ENCODE measurements at regions not wholly inside any gene's neighbourhood (a gene's known extent, or its start where the extent isn't known, plus 50 kb on each side); places are given as distances from the start of the nearest gene placed in this dataset.

DNA sequence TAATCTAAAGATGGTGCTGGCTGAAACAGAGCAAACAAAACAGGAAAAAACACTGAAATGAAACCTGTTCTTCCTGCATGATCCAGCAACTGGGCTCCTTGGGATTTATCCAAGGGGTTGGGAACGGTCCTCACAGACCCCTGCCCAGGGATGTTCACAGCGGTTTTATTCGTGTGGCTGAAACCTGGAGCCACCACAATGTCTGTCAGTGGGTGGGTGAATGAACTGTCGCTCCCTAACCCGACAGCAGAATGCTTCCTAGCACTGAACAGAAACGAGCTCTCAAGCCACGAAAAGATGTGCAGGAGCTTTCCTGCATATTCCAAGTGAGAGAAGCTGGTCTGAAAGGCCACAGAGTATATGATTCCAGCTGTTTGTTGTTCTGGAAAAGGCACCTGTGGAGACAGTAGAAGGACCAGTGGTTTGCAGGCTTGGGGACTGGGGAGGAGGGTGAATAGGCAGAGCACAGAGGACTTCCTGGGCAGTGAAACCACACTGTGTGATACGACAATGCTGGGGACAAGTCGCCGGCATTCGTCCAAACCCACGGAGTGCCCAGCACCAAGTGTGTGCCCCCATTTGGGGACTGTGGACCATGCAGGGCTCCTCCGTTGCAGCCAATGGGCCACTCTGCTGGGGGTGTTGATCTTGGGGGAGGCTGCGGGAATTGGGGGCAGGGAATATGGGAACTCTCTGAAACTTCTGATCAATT, 73.9 kb downstream of the TEX29 start:
- DNase-seq = no peak

DNA sequence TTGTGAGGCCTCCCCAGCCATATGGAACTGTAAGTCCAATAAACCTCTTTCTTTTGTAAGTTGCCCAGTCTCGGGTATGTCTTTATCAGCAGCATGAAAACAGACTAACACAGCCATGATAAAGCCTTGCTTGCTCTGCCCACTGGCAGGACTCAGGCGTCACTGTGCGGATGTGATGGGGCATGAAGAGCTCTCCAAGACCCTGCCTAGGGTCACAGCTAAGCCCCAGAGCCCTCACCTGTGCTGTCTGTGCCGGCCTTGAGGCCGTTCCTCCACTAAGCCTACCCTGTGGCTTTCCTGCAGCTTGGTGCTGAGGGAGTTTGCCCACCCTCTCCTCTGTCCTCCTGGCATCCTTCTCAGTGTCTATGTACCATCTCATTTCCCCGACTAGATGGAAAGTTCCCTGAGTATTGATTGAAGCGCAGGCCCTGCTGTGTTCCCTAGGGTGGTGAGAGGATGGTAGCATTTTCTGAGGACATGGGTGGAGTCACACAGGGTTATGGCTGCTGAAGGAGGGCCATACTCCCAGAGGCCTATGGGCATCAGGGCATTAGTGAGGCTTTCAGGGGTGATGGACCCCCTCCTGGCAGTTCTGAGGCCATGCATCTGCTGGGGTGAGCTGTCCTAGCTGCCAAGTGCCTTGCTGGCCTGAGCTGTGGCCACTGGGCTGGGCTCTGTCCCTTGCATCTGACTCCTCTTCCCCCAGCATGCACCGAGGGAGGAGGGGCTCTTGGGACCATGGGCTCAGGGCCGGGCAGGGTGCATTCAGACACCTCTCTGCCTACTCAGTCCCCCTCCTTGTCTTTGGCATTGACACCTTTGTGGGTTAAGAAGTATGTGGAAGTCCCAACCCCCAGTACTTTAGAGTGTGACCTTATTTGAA, 75.3 kb downstream of the TEX29 start:
- DNase-seq = no peak

DNA sequence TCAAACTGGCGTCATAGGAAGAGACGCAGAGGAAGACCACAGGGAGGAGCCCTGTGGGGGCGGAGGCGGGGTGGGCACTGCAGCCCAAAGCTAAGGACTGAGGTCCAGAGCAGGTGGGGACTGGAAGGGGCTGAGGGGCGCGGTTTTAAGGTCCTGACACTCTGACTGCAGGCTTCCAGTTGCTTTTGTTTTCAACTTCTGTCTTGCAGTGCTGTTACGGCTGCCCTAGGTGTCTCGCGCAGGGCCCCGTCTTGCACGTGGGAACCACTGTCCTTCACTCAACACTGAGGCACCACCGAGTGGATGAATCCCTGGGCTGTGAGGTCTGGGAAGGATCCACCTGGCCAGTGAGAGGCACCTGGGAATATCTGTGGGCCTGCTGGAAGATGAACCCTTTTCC, 76.0 kb downstream of the TEX29 start:
- DNase-seq = no peak

DNA sequence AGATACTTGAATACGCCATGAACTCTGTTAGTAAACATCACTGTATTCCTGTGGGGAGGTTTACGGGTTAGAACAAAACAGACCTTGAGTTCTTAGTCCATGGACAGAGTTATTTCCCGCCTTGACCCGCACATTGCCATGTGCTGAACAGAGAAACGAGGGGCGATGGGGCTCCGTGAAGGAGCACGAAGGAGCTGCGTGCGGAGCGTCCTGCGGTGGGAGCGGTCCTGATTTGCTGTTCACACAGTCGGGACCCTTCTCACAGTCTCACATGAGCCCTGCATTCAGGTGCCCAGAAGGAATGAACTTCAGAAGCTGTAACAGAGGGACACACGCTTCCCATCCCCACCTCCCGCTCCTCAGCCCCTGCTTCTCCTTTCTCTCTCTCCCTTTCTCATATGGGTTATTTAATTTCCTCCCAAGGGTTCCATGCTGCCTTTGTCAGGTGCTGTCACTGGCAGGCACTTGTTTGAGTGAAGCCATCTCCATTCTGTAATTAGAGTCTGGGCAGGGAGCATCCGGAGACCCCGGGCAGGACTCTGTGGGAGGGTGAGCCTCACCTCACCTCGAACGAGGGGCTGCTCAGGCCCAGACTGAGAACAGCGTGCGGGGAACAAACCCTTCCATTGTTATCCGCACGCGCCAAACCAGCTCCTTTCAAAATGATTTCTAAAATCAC, 76.9 kb downstream of the TEX29 start:
- DNase-seq = no peak

DNA sequence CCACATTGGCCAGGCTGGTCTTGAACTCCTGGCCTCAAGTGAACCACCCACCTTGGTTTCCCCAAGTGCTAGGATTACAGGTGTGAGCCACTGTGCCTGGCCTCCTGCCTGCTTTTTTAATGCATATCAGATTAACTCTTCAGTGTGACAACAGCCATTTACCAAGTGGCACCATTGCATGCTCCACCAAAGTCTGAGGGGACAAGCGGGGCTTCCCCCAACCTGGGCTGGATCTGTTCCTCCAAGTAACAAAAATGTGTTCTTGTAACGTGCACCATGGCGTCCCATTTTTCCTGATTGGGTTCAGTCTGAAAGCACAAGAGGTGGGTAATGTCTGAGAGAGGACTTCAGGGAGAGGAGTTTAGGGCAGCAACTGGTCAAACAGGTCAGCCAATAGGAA, 77.8 kb downstream of the TEX29 start:
- no peak for DNase-seq

DNA sequence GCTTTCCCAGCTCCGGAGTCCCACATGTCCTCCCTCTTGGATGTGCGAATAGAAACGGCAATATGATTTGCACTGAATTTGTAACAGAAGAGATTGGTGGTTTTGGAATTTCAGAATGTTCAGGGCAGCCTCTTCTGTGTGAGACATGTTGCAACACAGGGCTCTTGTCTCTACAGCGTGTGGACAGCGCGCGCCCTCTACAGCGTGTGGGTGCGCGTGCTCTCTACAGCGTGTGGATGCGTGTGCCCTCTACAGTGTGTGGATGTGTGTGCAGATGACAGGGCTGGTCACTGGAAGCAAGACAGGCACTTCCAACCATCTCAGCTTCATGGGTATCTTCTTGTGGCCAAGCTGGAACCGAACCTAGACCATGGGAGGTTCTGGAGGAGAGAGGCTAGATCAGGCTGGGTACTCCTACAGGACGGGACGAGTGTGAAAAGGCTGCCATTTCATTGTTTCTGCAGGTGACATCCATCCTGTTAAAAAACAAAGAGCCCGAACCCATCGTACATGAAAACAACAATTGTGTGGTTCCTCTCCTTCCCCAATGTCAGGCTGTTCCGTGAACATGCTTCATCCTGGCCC, 78.4 kb downstream of the TEX29 start:
- DNase-seq = no peak

DNA sequence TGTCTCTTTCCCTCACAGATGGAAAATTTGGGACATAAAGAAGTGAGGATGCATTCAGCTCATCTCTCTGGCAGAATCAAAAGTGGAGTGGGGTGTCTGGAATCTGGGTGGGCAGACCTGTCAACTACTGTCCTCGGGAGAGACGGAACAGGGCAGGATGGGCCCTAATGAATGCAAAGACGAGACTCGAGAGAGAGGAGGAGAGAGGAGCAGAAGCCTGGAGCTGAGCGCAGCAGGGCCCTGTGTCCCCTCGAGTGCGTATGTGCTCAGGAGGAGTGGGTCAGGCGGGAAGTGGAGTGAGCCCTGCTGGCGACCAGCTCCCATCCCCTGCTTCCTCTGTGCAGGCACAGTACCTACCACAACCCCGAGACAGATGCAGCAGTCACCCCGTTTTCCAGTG, 78.9 kb downstream of the TEX29 start:
- DNase-seq = no peak

DNA sequence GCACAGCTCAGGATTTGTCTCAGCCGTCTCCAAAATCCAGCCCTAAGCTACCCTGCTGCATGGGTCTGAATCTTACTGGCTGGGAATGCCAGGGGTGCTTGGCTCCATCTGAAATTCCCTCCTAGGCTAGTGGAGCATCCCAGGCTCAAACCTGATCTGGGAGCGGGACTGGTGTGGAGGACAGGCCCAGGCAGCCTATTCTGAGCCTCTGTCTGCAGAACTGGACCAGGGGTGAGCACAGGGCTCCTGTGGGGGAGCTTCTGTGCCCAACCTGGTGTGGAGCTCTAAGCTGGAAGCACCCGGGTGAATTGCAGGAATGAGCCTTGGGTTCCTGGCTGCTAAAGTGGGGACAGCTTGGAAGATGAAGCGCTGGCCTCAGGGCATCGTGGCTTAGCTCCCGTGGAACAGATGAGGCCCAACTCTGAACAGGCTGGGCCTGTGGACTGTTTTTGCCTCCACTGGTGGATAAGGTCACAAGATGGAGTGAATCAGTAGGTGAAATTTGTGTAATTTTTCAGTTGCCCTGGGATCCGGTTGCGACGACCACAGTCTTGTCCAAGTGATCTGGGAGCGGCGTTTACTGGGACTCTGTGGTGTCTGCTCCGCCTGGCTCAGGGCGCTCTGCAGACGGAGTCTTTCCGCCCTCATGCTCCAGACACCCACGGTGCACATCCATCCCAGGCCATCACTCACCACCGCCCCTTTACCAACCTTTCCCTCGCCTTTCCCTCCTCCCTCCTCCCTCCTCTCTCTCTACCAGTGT, 79.5 kb downstream of the TEX29 start:
- no peak for DNase-seq

DNA sequence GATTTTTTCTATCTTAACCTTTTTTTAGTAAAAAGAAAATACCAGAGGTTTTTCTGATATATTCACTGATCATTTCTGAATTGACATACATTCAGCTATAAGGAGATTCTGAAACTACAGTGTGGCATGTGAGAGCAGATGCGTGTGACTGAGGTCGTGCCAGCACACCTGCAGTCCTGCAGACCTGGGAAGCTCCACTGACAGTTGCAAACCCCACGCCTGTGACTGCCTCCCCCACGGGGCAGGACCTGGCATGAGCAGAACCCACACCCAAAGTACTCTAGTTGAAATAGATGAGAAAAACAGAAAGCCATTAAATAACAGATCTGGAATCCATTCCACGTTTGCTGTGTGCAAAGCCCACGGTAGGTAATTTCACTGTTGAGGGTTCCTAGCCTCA, 80.7 kb downstream of the TEX29 start:
- no peak for DNase-seq

DNA sequence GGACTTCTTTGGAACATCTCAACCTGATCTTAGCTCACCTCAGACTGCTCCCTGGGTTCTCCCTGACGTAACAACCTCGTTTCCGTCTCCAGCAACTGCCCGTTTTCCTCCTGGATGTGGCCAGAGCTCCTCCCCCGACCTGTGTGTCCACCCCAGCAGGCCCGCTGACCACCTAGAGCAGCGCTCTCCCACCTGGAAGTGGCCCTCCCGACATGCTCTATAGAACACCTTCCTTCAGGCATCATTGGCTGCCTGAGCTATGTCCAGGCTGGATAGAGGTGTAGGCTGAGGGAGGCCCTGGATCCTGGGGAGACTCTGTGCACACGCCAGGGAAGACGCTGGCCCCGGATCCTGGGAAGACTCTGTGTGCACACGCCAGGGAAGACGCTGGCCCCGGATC, 81.3 kb downstream of the TEX29 start:
- DNase-seq = no peak

DNA sequence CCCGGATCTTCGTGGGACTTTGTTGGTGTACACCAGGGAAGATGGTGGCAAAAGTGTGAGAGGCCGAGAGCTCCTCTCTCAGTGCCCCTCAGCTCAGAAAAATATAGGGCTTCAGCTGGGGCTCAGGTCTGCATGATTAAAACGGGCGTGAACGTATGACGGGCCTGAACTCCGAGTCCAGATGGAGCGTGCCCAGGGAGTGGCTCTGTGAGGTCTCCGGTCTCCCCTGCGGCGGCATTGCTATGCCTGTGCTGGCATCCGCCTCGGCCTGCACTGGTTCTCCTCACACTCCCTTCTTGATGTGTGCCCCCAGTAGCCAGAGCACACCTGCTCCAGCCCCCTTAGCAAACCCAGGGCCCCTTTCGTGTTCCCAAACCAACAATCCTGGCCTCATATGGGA, 82.0 kb downstream of the TEX29 start:
- DNase-seq = no peak

DNA sequence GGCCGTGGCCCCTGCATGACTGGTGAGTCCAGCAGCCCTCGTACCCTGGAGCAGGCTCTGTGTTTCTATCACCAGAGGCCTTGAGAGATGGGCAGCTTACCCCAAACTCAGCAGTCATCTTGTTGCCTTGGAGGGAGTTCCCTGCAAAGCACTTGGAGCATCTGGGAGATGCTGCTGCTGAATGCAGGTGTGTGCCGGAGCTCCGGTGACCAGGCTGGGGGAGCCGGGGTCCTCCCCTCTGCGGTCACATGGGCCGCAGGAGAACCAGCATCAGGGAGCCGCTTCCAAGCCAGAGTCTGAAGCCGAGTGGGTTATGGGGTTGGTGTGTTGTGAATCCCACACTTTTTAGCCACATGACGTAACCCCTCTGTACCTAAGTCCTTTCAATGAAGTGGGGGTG, 82.8 kb downstream of the TEX29 start:
- DNase-seq = no peak

DNA sequence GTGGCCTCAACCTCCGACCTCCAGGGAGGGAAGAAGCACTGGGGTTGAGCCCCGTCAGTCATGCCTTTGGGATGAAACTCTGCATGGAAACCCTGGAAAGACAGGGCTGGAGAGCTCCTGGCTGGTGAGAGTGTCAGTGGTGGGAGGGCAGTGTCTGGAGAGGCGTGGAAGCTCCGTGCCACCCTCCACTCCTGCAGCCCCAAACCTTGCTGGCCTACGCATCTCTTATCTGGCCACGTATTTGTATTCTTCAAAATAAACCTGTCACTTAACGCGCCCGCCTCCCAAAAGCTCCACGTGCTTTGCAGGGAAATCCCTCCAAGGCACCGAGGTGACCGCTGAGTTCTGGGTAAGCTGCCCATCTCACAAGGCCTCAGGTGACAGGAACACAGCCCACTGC, 84.3 kb downstream of the TEX29 start:
- no peak for DNase-seq

DNA sequence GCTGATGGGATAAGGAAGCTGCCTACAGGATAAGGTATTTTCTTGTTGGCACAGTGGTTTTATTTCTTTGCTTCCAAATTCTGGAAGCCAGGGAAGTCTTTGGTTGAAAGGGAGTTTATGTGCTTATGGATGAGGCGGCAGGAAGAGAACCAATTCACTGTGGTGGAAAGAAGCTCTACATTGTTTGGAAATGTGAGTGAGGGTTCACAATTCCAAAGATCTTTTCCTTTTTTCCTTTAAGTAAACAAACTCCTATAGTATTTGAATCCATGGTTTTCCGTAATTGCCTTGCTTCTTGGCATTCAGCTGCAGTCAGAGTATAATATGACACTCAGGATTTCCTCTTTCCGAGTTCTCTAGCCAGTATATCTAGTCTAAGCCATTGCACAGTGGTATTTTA, 86.2 kb downstream of the TEX29 start:
- DNase-seq = no peak

DNA sequence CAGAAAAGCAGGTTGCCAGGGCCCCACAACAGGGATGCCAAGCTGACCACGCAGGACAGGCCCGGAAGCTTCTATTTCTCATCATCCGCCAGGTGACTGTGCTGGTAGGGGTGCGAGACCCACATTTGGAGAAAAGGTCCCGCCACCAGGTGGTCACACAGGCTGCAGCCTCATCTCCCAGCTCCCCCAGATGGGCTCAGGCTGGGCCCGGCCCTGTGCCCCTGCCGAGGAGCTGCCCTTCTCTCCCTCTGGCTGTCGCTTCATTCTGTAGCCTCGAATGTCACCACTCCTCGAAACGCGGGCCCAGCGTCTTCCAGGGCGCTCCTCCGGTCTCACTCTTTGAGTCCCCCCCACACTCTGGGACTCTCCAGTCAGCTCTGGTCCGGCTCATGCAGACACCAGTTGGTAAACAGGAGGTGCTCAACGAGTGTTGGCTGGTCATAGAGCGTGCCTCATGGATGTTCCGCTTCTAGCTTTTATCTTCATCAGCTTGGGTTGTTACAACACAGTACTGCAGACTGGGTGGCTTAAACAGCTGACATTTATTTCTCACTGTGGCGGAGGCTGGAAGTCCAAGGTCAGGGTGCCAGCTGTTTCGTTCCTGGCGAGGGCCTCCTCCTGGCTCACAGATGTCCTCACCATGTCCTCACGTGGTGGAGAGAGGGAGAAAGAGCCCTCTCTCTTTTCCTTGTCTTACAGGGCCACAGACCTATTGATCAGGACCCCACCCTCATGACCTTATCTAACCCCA, 87.1 kb downstream of the TEX29 start:
- DNase-seq = no peak

DNA sequence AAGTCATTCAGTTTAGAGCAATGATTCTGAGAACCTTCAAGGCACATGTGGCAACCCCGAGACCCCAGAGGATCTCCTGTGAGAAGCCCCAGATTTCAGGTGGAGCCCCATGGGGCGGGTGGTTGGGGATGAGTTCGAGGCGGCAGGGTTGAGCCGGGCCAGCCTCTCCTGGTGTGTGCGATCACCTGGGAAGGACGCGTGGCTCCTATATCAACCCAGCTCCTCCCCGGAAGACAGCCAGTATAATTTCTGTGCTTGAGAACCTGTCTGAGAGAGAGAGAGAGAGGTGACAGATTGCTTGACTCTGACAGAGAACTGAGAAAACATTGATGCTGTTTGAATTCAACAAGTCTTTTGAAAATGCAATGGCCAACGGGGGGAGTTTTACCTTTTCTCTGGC, 89.0 kb downstream of the TEX29 start:
- DNase-seq = no peak

DNA sequence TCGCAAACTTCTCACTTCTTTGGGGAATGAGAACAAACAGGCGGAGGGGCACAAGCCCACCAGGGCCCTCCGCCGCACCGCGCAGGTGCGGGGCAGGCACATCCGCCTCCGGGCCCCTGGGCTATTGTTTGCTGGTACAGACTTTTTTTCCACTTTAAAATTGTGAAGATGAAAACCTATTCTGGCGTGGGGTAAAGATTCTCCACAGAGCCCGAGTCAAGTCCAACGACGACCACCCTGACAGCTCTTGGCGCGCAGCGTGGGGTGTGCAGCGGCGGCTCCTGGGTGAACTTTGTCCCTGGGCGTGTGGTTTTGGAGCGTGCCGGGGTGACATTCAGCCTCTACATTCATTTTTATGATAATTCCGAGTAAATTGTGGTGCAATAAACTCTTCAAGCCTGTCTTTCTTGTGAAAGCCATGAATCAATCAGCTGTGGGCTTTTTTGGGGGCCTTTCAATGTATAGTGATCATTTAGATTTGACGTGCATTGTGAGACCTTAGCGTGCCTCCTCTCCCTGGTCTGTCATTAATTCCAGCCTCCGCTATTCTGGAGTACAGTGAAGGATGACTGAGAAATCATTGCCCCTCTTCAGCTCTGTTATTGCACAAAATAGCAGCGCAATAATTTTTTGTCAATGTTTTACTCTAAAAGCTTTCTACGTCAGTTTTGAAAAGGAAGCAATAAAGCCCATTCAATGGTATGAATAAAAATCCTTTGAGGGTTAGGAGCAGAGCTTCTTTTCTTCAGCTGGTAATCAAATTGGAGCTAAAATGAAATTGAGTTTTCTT, 90.0 kb downstream of the TEX29 start:
- DNase-seq = no peak

DNA sequence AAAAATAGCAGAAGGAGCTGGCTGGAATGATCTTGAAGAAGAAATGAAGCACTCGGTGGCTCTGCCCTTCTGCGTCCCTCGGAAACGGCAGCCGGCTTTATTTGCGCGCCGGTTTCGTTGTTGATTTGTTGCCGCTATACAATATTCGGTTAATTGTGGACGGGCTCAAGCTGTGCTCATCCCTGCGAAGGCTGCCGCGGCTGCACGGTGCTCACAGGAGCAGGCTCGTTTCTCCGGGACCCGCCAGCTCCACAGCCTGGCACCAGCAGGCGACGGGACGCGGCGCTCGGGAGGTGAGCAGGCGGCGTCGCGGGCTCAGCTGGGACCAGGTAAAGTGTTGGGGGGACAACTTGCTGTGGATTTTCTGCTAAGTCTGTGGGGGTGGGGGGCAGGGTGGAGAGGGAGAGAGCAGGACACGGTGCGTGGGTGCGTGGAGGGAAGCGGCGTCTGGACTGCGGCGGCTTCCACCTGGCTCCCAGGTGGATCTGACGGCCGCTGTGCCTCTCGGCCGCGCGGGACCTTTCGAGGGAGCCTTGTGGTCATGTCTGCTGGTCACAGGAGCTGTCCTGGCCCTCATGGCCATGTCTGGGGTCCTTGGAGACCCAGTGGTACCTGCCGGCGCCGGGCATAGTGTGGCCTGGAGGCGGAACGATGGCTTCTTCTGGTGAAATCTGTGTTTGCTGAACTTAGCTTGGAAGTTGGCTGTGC, 90.9 kb downstream of the TEX29 start:
- no peak for DNase-seq

DNA sequence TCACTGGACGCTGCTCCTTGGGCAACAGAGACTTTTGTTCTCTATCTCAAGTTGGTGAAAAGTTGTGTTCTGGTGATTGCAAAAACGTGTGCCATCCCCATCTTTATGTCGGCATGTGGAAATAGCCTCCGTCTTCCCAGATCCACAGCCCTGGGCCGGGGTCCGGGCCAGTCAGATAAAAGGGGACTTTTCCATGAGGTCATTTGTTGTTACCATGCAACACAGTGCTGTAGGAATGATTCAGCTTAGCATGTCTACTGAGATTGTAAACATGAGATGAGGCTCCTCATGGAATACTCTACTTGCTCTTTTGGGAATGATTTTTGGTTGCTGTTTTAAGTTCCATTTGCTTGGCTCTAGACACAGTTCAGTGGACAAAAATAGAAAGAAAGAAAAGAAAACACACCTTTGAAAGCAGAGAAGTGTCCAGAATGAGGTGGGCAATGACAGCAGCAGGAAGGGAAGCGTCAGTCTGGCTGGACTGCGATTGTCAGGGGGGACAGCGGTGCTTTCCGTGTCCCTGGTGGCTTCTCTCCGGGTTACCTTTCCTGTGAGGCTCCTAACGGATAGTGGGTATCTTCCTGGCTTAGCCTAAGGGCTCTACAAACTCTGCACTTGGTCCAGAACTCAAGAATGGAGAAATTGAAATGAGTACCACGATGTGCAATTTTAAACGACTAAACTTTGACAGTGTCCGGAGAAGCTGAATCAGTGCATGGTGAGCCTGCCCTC, 91.6 kb downstream of the TEX29 start:
- DNase-seq = no peak

All from activated CD4-positive, alpha-beta T cell treated with anti-CD3 and anti-CD28 coated beads, Interleukin-2, amount 50 U/mL, for 48 hours (primary cell).